ENCODE measurements at regions not wholly inside any gene's neighbourhood (a gene's known extent, or its start where the extent isn't known, plus 50 kb on each side); places are given as distances from the start of the nearest gene placed in this dataset.

DNA sequence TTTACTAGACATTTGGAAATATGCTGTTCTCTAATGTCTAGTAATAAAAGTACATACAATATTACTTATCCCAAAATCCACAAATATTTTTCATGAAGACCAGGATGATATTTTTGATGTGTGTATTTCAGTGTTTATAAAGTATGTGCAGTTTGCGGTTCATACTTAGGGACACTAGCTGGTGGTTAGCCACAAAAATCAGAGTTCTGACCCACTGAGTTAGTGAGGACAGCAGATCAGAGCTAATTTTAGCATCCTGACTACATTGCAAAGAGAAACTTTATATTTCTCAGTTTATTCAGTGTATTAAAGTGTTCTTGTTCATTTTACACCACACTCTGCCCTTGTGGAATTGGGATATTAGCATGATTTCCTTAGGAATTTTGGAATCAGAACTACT is 655.3 kb downstream of the HTR1A start:
- 100% methylated on average over 1 of the region's 1 CpG for WGBS (ENCODE audit: insufficient coverage, insufficient replicate concordance, low lambda C conversion rate, missing lambda C conversion rate)

DNA sequence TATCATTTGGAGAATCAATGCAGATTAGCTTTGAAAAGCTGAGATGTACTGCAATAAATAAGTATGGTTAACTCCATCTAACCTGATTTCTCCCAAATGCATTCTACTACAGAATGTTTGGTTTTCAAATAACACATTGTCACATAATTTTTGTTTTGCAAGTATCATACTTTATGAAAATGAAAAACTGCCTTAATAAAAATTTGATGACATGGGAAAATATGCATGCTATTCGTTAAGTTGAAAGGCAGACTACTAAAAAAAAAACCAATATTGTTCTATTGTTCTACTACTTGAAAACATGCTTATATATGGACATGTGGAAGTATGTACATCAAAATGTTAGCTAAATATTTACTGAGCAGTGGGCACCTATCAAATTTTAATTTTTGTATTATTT is 668.9 kb downstream of the HTR1A start:
- intact Hi-C loops (cut with micrococcal nuclease; ENCODE audit: unreplicated experiment) (no loop called here), in situ Hi-C loops (cut with MboI) (no loop called here)
- no peaks in the 10 kb centered on the region for H3K4me1 ChIP-seq (ENCODE audit: control insufficient read depth, insufficient read depth, low read length)
- no peaks in the 10 kb centered on the region for H3K9me3 ChIP-seq (replicated peaks; ENCODE audit: control insufficient read depth, insufficient read depth, low read length)
- H3K79me2 ChIP-seq (ENCODE audit: control insufficient read depth, insufficient read depth, low read length): no peaks in the 10 kb centered on the region
- no peak for FAIRE-seq
- no peaks in the 10 kb centered on the region for H3K36me3 ChIP-seq (ENCODE audit: control insufficient read depth in 2 of 2, insufficient read depth in 2 of 2, low read length in 1 of 2)
- no peak for ATAC-seq
- H3K9ac ChIP-seq (ENCODE audit: control insufficient read depth, insufficient read depth, low read length): no peak overlapping the region
- H3K27ac ChIP-seq (ENCODE audit: control insufficient read depth, insufficient read depth): no peak overlapping the region
- no peaks in the 10 kb centered on the region for H4K20me1 ChIP-seq (ENCODE audit: control insufficient read depth, insufficient read depth)
- DNase-seq (ENCODE audit: low read depth, low spot score): no peak
- no TSS peak for BruUV-seq (replicated peaks)
- ChIA-PET RAD21 (ENCODE audit: unreplicated experiment) (no interaction called here), POLR2A (no interaction called here), CTCF (no interaction called here), SMC1A (ENCODE audit: uncharacterized antibody, unreplicated experiment) (no interaction called here)
- WGBS (ENCODE audit: insufficient coverage, insufficient replicate concordance, low lambda C conversion rate, missing lambda C conversion rate): 0% methylated on average over 1 of the region's 1 CpG
- no peak overlapping the region for H2AFZ ChIP-seq (ENCODE audit: control insufficient read depth, low read depth, low read length)
- no peaks in the 10 kb centered on the region for H3K27me3 ChIP-seq (replicated peaks in 1 of 2; ENCODE audit: control insufficient read depth in 2 of 2, insufficient read depth in 2 of 2, low read length in 1 of 2)
- no peak overlapping the region for H3K4me2 ChIP-seq (ENCODE audit: control insufficient read depth, insufficient read depth)
- H3K4me3 ChIP-seq: no peak overlapping the region
- TF ChIP-seq CBFB (IDR thresholded peaks at IDR 0.05; ENCODE audit: low read depth) (no peak), EED (IDR thresholded peaks at IDR 0.05; ENCODE audit: low read depth) (no peak), MEF2B (IDR thresholded peaks at IDR 0.05; ENCODE audit: partially characterized antibody, poor library complexity, severe bottlenecking) (no peak), CBX3 (IDR thresholded peaks at IDR 0.05; ENCODE audit: borderline replicate concordance, low read depth) (no peak), SMAD1 (IDR thresholded peaks at IDR 0.05; ENCODE audit: low read depth, partially characterized antibody) (no peak), RBBP5 (conservative IDR thresholded peaks at IDR 0.05) (no peak), ATF3 (IDR thresholded peaks at IDR 0.05; ENCODE audit: borderline replicate concordance, extremely low read depth, low read depth, low read length) (no peak), NR2C2 (IDR thresholded peaks at IDR 0.05; ENCODE audit: borderline replicate concordance, control insufficient read depth, insufficient read length, low read depth) (no peak), RFX5 (IDR thresholded peaks at IDR 0.05; ENCODE audit: low read depth, low read length) (no peak), MAX (IDR thresholded peaks at IDR 0.05; ENCODE audit: low read depth, low read length) (no peak), NRF1 (conservative IDR thresholded peaks at IDR 0.05; ENCODE audit: low read depth, low read length) (no peak)
- TF ChIP-seq, protein P1, sequence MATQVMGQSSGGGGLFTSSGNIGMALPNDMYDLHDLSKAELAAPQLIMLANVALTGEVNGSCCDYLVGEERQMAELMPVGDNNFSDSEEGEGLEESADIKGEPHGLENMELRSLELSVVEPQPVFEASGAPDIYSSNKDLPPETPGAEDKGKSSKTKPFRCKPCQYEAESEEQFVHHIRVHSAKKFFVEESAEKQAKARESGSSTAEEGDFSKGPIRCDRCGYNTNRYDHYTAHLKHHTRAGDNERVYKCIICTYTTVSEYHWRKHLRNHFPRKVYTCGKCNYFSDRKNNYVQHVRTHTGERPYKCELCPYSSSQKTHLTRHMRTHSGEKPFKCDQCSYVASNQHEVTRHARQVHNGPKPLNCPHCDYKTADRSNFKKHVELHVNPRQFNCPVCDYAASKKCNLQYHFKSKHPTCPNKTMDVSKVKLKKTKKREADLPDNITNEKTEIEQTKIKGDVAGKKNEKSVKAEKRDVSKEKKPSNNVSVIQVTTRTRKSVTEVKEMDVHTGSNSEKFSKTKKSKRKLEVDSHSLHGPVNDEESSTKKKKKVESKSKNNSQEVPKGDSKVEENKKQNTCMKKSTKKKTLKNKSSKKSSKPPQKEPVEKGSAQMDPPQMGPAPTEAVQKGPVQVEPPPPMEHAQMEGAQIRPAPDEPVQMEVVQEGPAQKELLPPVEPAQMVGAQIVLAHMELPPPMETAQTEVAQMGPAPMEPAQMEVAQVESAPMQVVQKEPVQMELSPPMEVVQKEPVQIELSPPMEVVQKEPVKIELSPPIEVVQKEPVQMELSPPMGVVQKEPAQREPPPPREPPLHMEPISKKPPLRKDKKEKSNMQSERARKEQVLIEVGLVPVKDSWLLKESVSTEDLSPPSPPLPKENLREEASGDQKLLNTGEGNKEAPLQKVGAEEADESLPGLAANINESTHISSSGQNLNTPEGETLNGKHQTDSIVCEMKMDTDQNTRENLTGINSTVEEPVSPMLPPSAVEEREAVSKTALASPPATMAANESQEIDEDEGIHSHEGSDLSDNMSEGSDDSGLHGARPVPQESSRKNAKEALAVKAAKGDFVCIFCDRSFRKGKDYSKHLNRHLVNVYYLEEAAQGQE (IDR thresholded peaks at IDR 0.05; ENCODE audit: low read depth, low read length): no peak

More for the DNA sequence above, 655.3 kb downstream of the HTR1A start:
- Histone ChIP-seq H3K4me2 (ENCODE audit: control insufficient read depth, insufficient read depth) (no peak overlapping the region), H3K9ac (ENCODE audit: control insufficient read depth, insufficient read depth, low read length) (no peak overlapping the region), H3K4me3 (no peak overlapping the region), H3K9me3 (replicated peaks; ENCODE audit: control insufficient read depth, insufficient read depth, low read length) (no peaks in the 10 kb centered on the region), H3K4me1 (ENCODE audit: control insufficient read depth, insufficient read depth, low read length) (no peaks in the 10 kb centered on the region), H3K27me3 (replicated peaks in 1 of 2; ENCODE audit: control insufficient read depth in 2 of 2, insufficient read depth in 2 of 2, low read length in 1 of 2) (no peaks in the 10 kb centered on the region), H3K27ac (ENCODE audit: control insufficient read depth, insufficient read depth) (no peak overlapping the region), H3K36me3 (ENCODE audit: control insufficient read depth in 2 of 2, insufficient read depth in 2 of 2, low read length in 1 of 2) (no peaks in the 10 kb centered on the region), H2AFZ (ENCODE audit: control insufficient read depth, low read depth, low read length) (no peak overlapping the region), H3K79me2 (ENCODE audit: control insufficient read depth, insufficient read depth, low read length) (no peaks in the 10 kb centered on the region), H4K20me1 (ENCODE audit: control insufficient read depth, insufficient read depth) (no peaks in the 10 kb centered on the region)
- FAIRE-seq (no peak), DNase-seq (ENCODE audit: low read depth, low spot score) (no peak), ATAC-seq (no peak)
- in situ Hi-C loops (cut with MboI) (no loop called here), intact Hi-C loops (cut with micrococcal nuclease; ENCODE audit: unreplicated experiment) (no loop called here)
- POLR2A ChIA-PET: no interaction called here
- no TSS peak for BruUV-seq (replicated peaks)
- CTCF ChIA-PET: no interaction called here
- RAD21 ChIA-PET (ENCODE audit: unreplicated experiment): no interaction called here
- SMC1A ChIA-PET (ENCODE audit: uncharacterized antibody, unreplicated experiment): interaction anchor here (0.9 kb wide), 1 partner anchor 8 kb away, joined by 3 read pairs; no protein-coding TSS in a partner anchor
- TF ChIP-seq SIN3A (IDR thresholded peaks at IDR 0.05; ENCODE audit: low read depth, low read length) (no peak), BHLHE40 (IDR thresholded peaks at IDR 0.05; ENCODE audit: borderline replicate concordance in 1 of 2, low read depth in 2 of 2, low read length in 1 of 2) (no peak), SP1 (IDR thresholded peaks at IDR 0.05; ENCODE audit: low read depth, low read length) (no peak), KDM1A (IDR thresholded peaks at IDR 0.05; ENCODE audit: borderline replicate concordance) (no peak), POLR2AphosphoS2 (IDR thresholded peaks at IDR 0.05; ENCODE audit: low read depth, low read length) (no peak), TCF12 (IDR thresholded peaks at IDR 0.05; ENCODE audit: low read depth, low read length) (no peak)

All from GM12878 (cell line).